GM21423 (cell line): ENCODE measurements at regions not wholly inside any gene's neighbourhood (a gene's known extent, or its start where the extent isn't known, plus 50 kb on each side); places are given as distances from the start of the nearest gene placed in this dataset.
"Not testable (repeated sequence)": the region's sequence is repeated elsewhere in the genome, so short reads cannot be mapped to it uniquely, and the experiment has no call there.

Experiments used
- ATAC-seq: cut with Tn5 transposase; IDR thresholded peaks from one replicate; pipeline ENCODE4 v1.9.1; 2021; ENCODE audit warnings: mild to moderate bottlenecking, moderate library complexity; ENCODE audit not compliant: unreplicated experiment

- ATAC-seq: no peak
Observed at GRCh38 chr9:11697126-11697525, 996.1 kb upstream of the TYRP1 start.

DNA sequence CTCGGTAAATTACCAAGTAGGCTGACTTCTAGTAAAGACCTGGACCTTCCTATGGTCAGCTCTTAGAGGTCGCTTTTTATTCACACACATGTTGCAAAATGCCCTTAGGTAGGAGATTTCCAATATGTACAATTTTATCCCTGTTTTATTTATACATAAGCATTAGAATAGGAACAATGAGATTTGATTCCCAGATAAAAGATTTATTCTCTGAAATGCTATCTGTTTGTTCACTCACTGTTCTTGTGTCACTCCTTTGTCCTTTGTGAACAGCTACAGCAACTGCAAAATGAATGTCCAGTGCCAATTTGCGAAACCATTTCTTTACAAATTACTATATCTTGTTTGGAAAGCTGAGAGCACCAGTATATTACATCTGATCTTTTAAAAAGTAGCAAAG lies 991.5 kb upstream of the TYRP1 start:
- no peak for ATAC-seq

DNA sequence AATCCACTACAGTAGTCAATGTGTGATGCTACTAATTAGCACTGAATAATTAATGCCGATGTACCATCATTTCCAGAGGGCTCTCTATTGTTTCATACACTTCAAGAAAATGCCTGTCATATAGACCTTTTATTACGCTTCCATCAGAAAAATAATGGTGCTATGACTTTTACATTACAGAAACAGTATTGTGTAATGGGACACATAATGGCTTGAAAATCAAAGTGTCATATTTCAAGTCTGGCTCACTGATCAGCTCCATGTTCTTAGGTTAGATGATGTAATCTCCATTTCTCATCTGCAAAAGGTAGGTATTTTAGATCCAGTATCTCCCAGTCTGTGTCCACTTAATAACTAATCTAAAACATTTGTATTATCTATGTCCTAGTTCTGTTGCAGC lies 990.6 kb upstream of the TYRP1 start:
- ATAC-seq: no peak

GRCh38 chr9:11704198-11704597 lies 989.0 kb upstream of the TYRP1 start:
- ATAC-seq: not testable (repeated sequence)

- no peak for ATAC-seq
Observed at GRCh38 chr9:11708899-11709298, 984.3 kb upstream of the TYRP1 start.

DNA sequence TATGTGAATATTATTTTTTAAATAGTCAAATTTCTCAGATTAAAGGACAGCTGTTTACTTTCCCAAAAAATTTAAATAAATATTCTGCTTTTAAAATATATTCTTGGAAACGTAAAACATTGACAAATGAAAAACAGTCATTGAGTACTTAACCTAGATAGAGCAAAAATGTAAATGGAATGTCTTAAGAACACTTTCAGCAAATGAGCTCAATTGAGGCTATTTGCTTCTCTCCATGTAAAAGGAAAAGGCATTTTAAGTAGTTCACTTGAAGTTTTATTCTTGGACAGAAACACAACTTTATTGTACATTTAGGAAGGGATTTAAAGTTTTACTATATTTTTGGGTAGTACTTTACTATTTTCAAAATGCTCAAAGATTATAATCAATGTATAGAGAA lies 983.6 kb upstream of the TYRP1 start:
- ATAC-seq: no peak

DNA sequence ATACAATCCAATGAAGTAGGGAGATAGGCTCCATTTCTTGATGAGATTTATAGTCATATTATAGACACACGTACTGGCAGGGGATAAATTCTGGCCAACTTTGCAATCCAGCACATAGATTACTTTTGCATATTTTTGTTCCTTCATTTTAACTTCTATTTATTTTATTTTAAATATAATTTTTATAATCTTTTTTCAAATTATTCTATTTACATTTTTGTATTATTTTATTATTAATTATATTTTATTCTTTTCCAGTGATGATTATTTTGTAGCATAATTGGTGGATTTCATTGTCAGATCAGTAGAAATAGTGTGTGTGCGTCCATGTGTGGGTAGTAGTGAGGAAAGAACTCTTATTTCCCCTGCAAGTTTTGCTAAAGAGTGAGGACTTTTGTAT lies 980.1 kb upstream of the TYRP1 start:
- no peak for ATAC-seq

- no peak for ATAC-seq
Observed at GRCh38 chr9:11722957-11723356, 970.2 kb upstream of the TYRP1 start.

GRCh38 chr9:11726659-11727058 lies 966.5 kb upstream of the TYRP1 start:
- no peak for ATAC-seq

DNA sequence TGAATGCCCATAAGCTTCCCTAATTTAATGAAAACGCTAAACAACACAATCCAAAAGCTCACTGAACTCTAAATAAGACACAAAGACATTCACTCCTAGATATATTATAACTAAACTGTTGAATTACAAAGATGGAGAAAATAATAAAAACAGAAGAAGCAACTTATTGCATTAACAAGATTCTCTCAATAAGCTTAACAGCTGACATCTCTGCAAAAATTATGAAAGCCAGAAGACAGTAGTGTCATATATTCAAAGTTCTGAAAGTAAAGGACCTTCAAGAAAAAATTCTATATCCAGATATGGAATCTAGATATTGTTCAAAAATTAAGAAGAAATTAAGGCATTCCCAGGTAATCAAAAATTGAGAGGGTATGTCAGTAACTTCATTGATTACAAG lies 957.8 kb upstream of the TYRP1 start:
- no peak for ATAC-seq

DNA sequence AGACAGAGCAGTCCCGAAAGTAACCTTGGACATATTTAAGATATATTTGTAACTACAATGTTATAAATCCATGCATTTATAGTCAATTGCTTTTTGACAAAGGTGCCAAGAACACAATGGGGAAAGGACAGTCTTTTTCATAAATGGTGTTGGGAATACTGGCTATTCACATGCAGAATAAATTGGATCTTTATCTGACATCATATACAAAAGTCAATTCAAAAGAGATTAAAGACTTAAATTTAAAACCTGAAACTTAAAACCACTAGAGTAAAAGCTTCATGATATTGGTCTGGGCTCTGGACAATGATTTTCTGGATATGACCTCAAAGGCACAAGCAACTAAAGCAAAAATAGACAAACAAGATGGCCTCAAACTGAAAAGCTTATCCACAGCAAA lies 950.7 kb upstream of the TYRP1 start:
- no peak for ATAC-seq

DNA sequence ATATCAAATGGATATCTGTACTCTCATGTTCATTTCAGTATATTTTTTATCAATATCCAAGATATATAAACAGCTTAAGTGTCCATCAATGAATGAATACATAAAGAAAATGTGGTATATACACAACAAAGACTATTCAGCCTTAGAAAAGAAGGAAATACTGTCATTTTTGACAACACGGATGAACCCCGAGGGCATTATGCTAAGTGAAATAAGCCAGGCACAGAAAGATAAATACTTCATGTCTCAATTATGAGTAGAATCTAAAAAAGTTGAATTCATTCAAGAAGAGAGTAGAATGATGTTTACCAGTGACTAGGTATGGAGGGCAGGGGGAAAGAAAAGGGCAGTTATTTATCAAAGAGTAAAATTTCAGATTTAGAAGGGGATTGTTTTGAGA lies 949.8 kb upstream of the TYRP1 start:
- no peak for ATAC-seq

GRCh38 chr9:11749396-11749795 lies 943.8 kb upstream of the TYRP1 start:
- no peak for ATAC-seq

DNA sequence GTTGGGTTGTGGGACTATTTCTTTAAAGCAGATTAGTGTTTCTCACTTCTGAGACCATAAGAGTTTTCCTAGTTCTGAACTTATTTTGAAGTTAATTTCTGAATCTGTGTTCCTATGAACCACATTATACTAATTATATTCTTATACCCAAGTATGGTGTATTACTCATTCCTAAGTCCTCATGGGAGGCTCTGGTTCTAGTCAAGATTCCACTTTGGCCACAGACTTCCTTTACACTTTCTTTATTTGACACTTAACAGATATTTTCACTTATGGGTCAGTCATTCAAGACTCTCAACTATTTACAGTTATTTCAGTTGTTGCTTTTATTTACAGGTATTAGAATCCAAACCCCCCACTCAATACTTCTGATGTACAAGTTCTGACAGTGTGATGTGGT lies 937.2 kb upstream of the TYRP1 start:
- no peak for ATAC-seq

DNA sequence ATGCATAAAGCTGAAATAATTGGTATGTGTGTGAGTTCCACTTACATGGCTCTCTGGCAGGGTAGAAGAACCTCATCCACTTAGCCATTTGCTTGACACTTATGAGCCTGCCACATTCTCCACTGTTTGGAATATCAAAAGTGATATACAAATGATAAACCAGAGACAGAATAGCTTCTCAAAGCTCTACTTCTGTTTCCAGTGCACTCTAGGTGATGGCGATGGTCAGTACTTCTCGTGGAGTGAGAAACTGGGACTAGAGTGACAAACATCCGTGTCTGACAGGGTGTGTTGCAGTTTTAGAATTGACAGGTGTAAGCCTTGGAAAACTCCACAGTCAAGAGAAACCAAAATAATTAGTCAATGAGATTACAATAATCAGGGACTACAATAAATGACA lies 935.8 kb upstream of the TYRP1 start:
- no peak for ATAC-seq

DNA sequence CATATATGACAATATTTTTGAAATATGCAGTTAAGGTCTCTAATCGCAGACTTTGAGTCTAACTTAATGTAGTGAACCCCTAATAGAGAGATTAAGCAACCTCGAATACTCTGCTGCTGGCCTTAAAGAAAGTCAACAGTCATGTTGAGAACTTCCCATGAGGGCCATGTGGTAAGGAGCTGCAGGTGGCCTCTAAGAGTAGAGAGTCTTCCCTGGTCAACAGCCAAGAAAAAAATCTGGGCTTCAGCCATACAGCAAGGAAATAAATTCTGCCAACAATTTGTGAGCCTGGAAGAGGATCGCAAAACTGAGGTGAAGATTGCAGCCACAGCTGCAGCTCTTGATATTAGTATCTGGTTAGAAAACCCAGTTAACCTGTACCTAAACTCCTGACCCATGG lies 935.2 kb upstream of the TYRP1 start:
- ATAC-seq: no peak

DNA sequence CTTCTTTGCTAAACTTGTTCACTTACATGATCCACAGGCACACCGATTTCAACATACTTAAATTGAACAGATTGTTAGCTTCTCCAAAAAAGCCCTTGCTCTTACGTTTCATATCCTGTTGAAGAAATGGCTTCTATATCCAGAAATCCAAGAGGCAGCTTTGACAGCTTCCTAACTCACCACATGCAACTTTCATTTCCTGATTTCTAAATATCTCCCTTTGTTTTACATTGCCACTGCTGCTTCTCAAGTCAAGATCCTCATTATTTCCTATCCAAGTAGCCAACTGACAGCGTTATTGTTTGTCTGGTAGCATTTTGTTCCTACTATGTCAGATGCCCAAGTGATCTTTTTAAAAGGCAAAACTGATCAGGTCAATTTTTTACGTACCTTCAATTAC lies 913.2 kb upstream of the TYRP1 start:
- ATAC-seq: no peak

GRCh38 chr9:11792870-11793269 lies 900.3 kb upstream of the TYRP1 start:
- no peak for ATAC-seq

DNA sequence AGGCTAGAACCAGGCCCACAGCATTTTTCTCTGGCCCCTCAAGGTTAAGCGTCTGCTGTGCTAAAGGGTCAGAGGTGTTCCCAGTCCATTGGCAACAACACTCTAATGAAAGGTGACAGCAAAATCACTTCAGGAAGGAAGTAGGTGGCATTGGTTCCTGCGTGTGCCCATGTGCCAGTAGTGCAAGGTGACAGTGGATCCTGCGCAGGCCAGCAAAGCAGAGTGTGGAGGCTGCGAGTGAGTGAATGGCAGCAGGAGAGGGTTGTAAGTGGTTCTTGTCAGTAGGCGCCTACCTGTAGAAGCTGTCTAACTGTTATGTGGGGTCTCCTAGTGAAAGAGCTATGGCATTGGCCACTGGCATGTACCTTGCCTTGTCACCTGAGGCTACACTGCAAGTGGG lies 898.2 kb upstream of the TYRP1 start:
- ATAC-seq: no peak

- no peak for ATAC-seq
Observed at GRCh38 chr9:11805969-11806368, 887.2 kb upstream of the TYRP1 start.

- ATAC-seq: no peak
Observed at GRCh38 chr9:11821306-11821975, 871.7 kb upstream of the TYRP1 start.

GRCh38 chr9:11828201-11828600 lies 865.0 kb upstream of the TYRP1 start:
- no peak for ATAC-seq

DNA sequence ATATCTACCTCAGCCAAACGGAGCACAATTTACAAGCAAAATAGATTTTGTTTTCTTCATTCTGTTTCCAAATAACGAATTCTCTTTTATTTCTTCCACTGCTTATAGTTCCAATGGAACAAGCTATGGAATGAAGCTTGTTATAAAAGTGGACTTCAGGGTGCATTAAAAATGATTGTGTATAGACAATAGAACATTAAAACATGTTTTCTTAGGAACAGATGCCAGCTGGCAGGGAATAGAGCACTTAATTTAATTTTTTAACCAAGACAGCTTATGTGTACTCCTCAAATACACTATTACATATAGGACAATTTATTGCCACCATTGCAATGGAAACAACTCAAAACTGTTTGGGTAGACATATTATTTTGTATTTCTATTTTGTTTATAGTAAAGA lies 860.1 kb upstream of the TYRP1 start:
- ATAC-seq: no peak

DNA sequence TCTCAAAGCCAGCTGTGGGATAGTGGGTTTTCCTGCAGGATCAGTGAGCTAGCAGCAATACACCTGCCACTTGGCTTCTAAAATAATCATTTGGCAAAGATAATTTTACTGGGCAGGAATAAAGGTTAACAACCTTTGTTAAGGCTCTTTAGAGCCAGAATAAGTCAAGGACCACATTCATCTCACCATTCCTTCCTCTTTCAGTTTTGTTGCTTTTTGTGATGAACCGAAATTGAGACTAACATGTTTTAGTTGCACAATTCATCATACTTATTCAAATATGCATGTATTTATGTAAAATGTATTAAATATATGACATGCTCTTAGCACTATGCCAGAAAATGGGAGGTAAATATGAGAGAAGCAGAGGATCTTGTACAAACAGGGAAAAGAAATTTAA lies 824.4 kb upstream of the TYRP1 start:
- ATAC-seq: no peak
